GM18505 (cell line): ENCODE measurements at regions not wholly inside any gene's neighbourhood (a gene's known extent, or its start where the extent isn't known, plus 50 kb on each side); places are given as distances from the start of the nearest gene placed in this dataset.

Experiments
- ATAC-seq: cut with Tn5 transposase; IDR thresholded peaks from one replicate; pipeline ENCODE4 v1.9.1; 2021; ENCODE audit not compliant: unreplicated experiment
- POLR2A ChIP-seq: IDR thresholded peaks from 4 replicates; pipeline ENCODE4 v1.6.1; 2011; ENCODE audit warnings: borderline replicate concordance; ENCODE audit not compliant: insufficient read depth, insufficient read length; ENCODE audit errors: extremely low read depth

- no peak for ATAC-seq
Observed at GRCh38 chr5:74576941-74577456, 63.5 kb downstream of the ENC1 start.

GRCh38 chr5:74575741-74576538, 64.6 kb downstream of the ENC1 start:
- TF ChIP-seq POLR2A = no peak
- ATAC-seq = no peak

More at GRCh38 chr5:74576941-74577456, 63.5 kb downstream of the ENC1 start:
- TF ChIP-seq POLR2A = no peak

DNA sequence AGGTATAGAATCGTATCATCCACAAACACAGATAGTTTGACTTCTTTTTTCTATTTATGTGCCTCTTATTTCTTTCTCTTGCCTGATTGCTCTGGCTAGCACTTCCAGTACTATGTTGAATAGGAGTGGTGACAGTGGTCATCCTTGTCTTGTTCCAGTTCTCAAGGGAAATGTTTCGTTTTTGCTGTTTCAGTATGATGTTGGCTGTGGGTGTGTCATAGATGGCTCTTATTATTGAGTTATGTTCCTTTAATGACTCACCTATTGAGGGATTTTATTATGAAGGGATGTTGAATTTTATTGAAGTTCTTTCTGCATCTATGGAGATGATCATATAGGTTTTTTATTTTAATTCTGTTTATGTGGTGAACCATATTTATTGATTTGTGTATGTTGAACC, 70.3 kb downstream of the ENC1 start:
- no peak for ATAC-seq
- no peak for TF ChIP-seq POLR2A

GRCh38 chr5:74567411-74567995, 73.0 kb downstream of the ENC1 start:
- ATAC-seq = no peak
- no peak for TF ChIP-seq POLR2A

DNA sequence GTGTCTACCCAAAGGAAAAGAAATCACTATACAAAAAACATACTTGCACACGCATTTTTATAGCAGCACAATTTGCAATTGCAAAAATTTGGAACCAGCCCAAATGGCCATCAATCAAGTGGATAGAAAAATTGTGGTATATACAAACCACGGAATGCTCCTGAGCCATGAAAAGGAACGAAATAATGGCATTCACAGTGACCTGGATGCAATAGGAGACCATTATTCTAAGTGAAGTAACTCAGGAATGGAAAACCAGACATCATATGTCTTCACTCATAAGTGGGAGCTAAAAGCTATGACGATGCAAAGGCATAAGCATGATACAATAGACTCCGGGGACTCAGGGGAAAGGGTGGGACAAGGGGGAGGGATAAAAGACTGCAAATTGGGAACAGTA, 78.4 kb downstream of the ENC1 start:
- ATAC-seq = no peak
- TF ChIP-seq POLR2A = no peak

- no peak for ATAC-seq
- TF ChIP-seq POLR2A = no peak
Observed at GRCh38 chr5:74560245-74560644, 80.3 kb downstream of the ENC1 start.

GRCh38 chr5:74556631-74557595, 83.6 kb downstream of the ENC1 start:
- no peak for TF ChIP-seq POLR2A
- ATAC-seq = no peak

DNA sequence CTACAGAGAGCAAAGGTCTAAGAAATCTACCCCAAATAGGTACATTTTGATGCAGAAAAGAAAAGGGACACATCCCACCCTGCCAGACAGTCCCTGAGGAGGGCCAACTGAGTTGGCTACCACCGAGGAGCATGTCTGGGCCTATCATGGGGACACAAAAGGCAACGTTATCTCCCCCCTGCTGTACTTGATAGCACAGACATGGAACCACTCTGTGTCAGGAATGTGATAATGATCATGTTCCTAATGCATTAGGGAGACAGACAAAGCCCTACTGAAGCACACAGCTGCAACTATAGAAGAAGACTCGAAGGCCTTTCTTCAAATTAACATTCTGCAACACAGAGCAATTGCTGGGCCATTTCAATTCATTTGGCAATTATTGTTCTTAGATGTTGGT, 84.5 kb downstream of the ENC1 start:
- no peak for TF ChIP-seq POLR2A
- no peak for ATAC-seq

DNA sequence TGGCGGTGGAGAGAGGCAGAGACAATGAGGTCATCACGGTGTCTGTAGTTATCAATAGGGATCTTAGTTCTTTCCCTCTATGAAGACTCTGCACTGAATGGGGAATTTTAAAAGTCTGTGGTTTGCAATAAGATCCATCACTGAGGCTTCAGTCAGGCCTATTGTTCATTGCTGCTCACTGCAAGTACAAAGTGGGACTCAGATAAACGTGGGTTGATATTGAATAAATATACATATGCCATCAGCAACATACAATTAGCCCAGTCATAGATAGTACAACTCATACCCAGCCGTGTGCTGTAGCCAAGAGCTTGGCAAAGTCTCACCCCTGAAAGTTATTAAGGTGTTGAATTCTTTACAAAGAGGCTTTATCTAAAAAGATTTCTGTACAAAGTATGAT, 88.4 kb downstream of the ENC1 start:
- ATAC-seq = no peak
- no peak for TF ChIP-seq POLR2A

GRCh38 chr5:74550927-74551326, 89.6 kb downstream of the ENC1 start:
- no peak for ATAC-seq
- no peak for TF ChIP-seq POLR2A

DNA sequence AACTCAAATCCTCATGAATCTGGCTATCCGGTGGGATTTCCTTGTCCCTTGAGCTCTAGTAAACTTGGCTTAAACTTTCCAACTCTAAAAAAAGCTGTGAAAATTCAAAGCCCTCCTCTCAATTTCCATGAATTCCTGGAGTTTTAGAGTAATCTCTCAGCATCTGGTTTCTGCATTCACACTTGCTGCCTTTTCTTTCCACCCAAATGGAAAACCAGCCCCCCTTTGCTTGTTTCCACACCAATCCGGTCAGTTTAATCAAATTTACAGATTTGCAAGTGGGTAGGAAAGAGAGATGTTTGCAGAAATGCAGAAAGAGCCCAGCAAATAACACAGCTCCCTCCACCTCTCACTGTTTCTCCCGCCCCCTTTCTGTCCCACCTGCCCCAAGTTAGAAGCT, 91.1 kb downstream of the ENC1 start:
- TF ChIP-seq POLR2A = no peak
- ATAC-seq = no peak

- no peak for ATAC-seq
- no peak for TF ChIP-seq POLR2A
Observed at GRCh38 chr5:74546796-74547195, 93.7 kb downstream of the ENC1 start.

DNA sequence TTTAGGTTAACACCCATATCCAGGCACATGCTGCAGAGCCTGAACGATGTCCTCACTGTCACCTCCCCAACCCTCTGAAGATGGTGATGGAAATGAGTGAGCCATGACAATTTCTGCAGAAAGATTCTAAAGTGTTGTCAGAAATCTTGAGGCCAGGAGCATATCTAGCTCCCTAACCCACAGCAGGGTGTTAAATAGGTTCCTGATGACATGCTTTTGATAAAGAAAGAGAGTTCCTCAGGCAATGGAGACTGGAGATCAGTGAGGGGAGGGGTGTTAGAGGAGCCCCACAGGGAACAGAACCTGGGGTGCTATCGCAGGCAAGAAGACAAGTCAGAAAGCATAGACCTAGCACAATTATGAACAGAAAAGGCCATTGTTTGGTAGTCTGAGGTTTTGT, 95.7 kb downstream of the ENC1 start:
- no peak for ATAC-seq
- TF ChIP-seq POLR2A = no peak
